GM10266 (cell line): ENCODE measurements at regions not wholly inside any gene's neighbourhood (a gene's known extent, or its start where the extent isn't known, plus 50 kb on each side); places are given as distances from the start of the nearest gene placed in this dataset.
"Not testable (repeated sequence)": the region's sequence is repeated elsewhere in the genome, so short reads cannot be mapped to it uniquely, and the experiment has no call there.

ENCODE experiments used
- DNase-seq: peaks from one replicate; pipeline ENCODE4 v3.0.0; 2012; ENCODE audit errors: extremely low spot score
- CTCF ChIP-seq: IDR thresholded peaks from 2 replicates; pipeline ENCODE4 v1.5.1; 2012; ENCODE audit warnings: mild to moderate bottlenecking, low read depth; ENCODE audit not compliant: control insufficient read depth, insufficient read depth; ENCODE audit errors: missing control alignments

GRCh38 chr2:198638577-198638976, 819.2 kb downstream of the SATB2 start:
- TF ChIP-seq CTCF = no peak
- no peak for DNase-seq

GRCh38 chr2:198630384-198630783, 826.0 kb downstream of the PLCL1 start:
- DNase-seq = no peak
- no peak for TF ChIP-seq CTCF

GRCh38 chr2:198628596-198628995, 824.2 kb downstream of the PLCL1 start:
- TF ChIP-seq CTCF = no peak

GRCh38 chr2:198622986-198623730, 818.8 kb downstream of the PLCL1 start:
- TF ChIP-seq CTCF = no peak
- DNase-seq = no peak

More at GRCh38 chr2:198628596-198628995, 824.2 kb downstream of the PLCL1 start:
- DNase-seq = no peak

- no peak for TF ChIP-seq CTCF
- no peak for DNase-seq
Measured at GRCh38 chr2:198615972-198616371, 811.6 kb downstream of the PLCL1 start.

GRCh38 chr2:198611201-198611600, 806.8 kb downstream of the PLCL1 start:
- DNase-seq = no peak
- no peak for TF ChIP-seq CTCF

GRCh38 chr2:198604599-198604998, 800.2 kb downstream of the PLCL1 start:
- no peak for DNase-seq
- TF ChIP-seq CTCF = no peak

GRCh38 chr2:198602986-198603385, 798.6 kb downstream of the PLCL1 start:
- DNase-seq = not testable (repeated sequence)
